Caco-2 (cell line): ENCODE measurements at regions not wholly inside any gene's neighbourhood (a gene's known extent, or its start where the extent isn't known, plus 50 kb on each side); places are given as distances from the start of the nearest gene placed in this dataset.

ENCODE experiments used
- BruUV-seq: library from RNA; stranded (reverse); fragments of 400-500 nt; replicated peaks from 2 replicates; lab custom pipeline; 2021; lab: Mats Ljungman, UMichigan
- CTCF ChIA-PET: fragments of 300-600 bp; sonication (Branson Sonifier 250); formaldehyde crosslinking; loops from one replicate; lab custom pipeline; 2022; ENCODE audit warnings: antibody characterized with exemption; lab: Charles Lee
- POLR2A ChIA-PET: fragments of 300-600 bp; sonication (Branson Sonifier 250); formaldehyde crosslinking; loops from one replicate; lab custom pipeline; 2022; ENCODE audit warnings: antibody characterized with exemption; lab: Charles Lee
- DNase-seq, 2 experiments: peaks; one replicate each; pipeline versions ENCODE4 v3.0.0 to v3.0.0-alpha.2; 2020 to 2022
- H3K27me3 ChIP-seq: replicated peaks from 2 replicates; pipeline ENCODE4 v1.6.0; 2011; ENCODE audit warnings: low read length; ENCODE audit not compliant: control insufficient read depth, insufficient read depth
- H3K36me3 ChIP-seq: 2 replicates; pipeline ENCODE4 v1.5.1; 2011; ENCODE audit warnings: low read length; ENCODE audit not compliant: control insufficient read depth, insufficient read depth
- H3K4me1 ChIP-seq: fragments of 250-450 bp; sonication (Bioruptor Pico); 2 replicates; pipeline ENCODE4 v1.5.1; 2020; ENCODE audit warnings: mild to moderate bottlenecking
- H3K4me3 ChIP-seq: 2 replicates; pipeline ENCODE4 v1.5.1; 2011; ENCODE audit warnings: low read depth, mild to moderate bottlenecking, control low read depth, low read length
- H3K9me3 ChIP-seq: fragments of 250-450 bp; sonication (Bioruptor Pico); 2 replicates; pipeline ENCODE4 v1.5.1; 2020; ENCODE audit warnings: mild to moderate bottlenecking, moderate library complexity
- H3K27ac Mint-ChIP-seq: one replicate; pipeline ENCODE4 v1.8.0; 2022; ENCODE audit warnings: mixed read lengths; ENCODE audit not compliant: unreplicated experiment
- H3K27me3 Mint-ChIP-seq: one replicate; pipeline ENCODE4 v1.8.0; 2022; ENCODE audit warnings: mixed read lengths; ENCODE audit not compliant: insufficient read depth, unreplicated experiment
- H3K36me3 Mint-ChIP-seq: one replicate; pipeline ENCODE4 v1.8.0; 2022; ENCODE audit warnings: mild to moderate bottlenecking, mixed read lengths; ENCODE audit not compliant: insufficient read depth, unreplicated experiment
- H3K4me1 Mint-ChIP-seq: one replicate; pipeline ENCODE4 v1.8.0; 2022; ENCODE audit warnings: low read depth, mixed read lengths; ENCODE audit not compliant: unreplicated experiment
- H3K4me3 Mint-ChIP-seq: one replicate; pipeline ENCODE4 v1.8.0; 2022; ENCODE audit warnings: mild to moderate bottlenecking, moderate library complexity, mixed read lengths; ENCODE audit not compliant: unreplicated experiment
- H3K9me3 Mint-ChIP-seq: one replicate; pipeline ENCODE4 v1.8.0; 2022; ENCODE audit warnings: mixed read lengths; ENCODE audit not compliant: unreplicated experiment
- CTCF ChIP-seq, 2 experiments: fragments of 200-600 bp in 1 of 2; IDR thresholded peaks; 1 replicate in 1 of 2; 2 replicates in 1 of 2; pipeline versions ENCODE4 v1.5.1 to v1.8.0; 2011 to 2022; ENCODE audit warnings: antibody characterized with exemption in 1 of 2, control low read depth in 1 of 2, inconsistent platforms in 1 of 2, low read depth in 1 of 2, low read length in 1 of 2, mild to moderate bottlenecking in 1 of 2, moderate library complexity in 1 of 2; ENCODE audit not compliant: insufficient read depth in 1 of 2, severe bottlenecking in 1 of 2, unreplicated experiment in 1 of 2
- intact Hi-C: fragments of 100-400 bp; cut with micrococcal nuclease; formaldehyde crosslinking; loops from one replicate; pipeline ENCODE4 v1.10.0; 2022; ENCODE audit not compliant: unreplicated experiment

- Histone ChIP-seq H3K27me3 (no peaks in the 10 kb centered on the region), H3K4me1 (no peaks in the 10 kb centered on the region), H3K9me3 (no peaks in the 10 kb centered on the region), H3K36me3 (no peaks in the 10 kb centered on the region), H3K4me3 (no peak overlapping the region)
- no peaks in the 10 kb centered on the region for H3K27me3 Mint-ChIP-seq
- BruUV-seq: no TSS peak
- DNase-seq: no peak
- no peaks in the 10 kb centered on the region for H3K4me1 Mint-ChIP-seq
- no peak overlapping the region for H3K4me3 Mint-ChIP-seq
- POLR2A ChIA-PET: no interaction called here
- no peaks in the 10 kb centered on the region for H3K36me3 Mint-ChIP-seq
- H3K9me3 Mint-ChIP-seq: no peaks in the 10 kb centered on the region
- TF ChIP-seq CTCF (IDR thresholded peaks at IDR 0.05; ENCODE audit: insufficient read depth in 1 of 2, low read depth in 1 of 2, low read length in 1 of 2, severe bottlenecking in 1 of 2, unreplicated experiment in 1 of 2): no peak
- no peak overlapping the region for H3K27ac Mint-ChIP-seq
- CTCF ChIA-PET: no interaction called here
- intact Hi-C loops: no loop called here
These were observed 60.1 kb upstream of the DAB1 start for GRCh38 chr1:57483954-57484353.

GRCh38 chr1:57479471-57479870, 55.6 kb upstream of the DAB1 start:
- H3K4me1 ChIP-seq: no peaks in the 10 kb centered on the region
- H3K27me3 Mint-ChIP-seq: peaks cover 2% of the 10 kb centered on the region
- intact Hi-C loops: no loop called here
- DNase-seq: no peak
- no peak overlapping the region for H3K4me3 Mint-ChIP-seq
- TF ChIP-seq CTCF (IDR thresholded peaks at IDR 0.05; ENCODE audit: insufficient read depth in 1 of 2, low read depth in 1 of 2, low read length in 1 of 2, severe bottlenecking in 1 of 2, unreplicated experiment in 1 of 2): no peak
- no peaks in the 10 kb centered on the region for H3K36me3 ChIP-seq
- BruUV-seq: no TSS peak
- H3K9me3 ChIP-seq: no peaks in the 10 kb centered on the region
- no peaks in the 10 kb centered on the region for H3K27me3 ChIP-seq
- CTCF ChIA-PET: no interaction called here
- H3K4me3 ChIP-seq: no peak overlapping the region
- no peaks in the 10 kb centered on the region for H3K36me3 Mint-ChIP-seq
- POLR2A ChIA-PET: no interaction called here
- H3K4me1 Mint-ChIP-seq: no peaks in the 10 kb centered on the region
- H3K27ac Mint-ChIP-seq: no peak overlapping the region
- H3K9me3 Mint-ChIP-seq: no peaks in the 10 kb centered on the region

GRCh38 chr1:57475366-57475765, 51.5 kb upstream of the DAB1 start:
- Mint-ChIP-seq H3K9me3 (peaks cover 10% of the 10 kb centered on the region), H3K27me3 (peaks cover 2% of the 10 kb centered on the region)

More at GRCh38 chr1:57475366-57475765, 51.5 kb upstream of the DAB1 start:
- no peaks in the 10 kb centered on the region for H3K4me1 Mint-ChIP-seq
- no peak for DNase-seq
- no peaks in the 10 kb centered on the region for H3K36me3 Mint-ChIP-seq
- H3K4me1 ChIP-seq: no peaks in the 10 kb centered on the region
- no peaks in the 10 kb centered on the region for H3K27me3 ChIP-seq
- H3K4me3 ChIP-seq: no peak overlapping the region
- no peaks in the 10 kb centered on the region for H3K9me3 ChIP-seq
- intact Hi-C loops: no loop called here
- H3K27ac Mint-ChIP-seq: no peak overlapping the region
- no peaks in the 10 kb centered on the region for H3K36me3 ChIP-seq
- TF ChIP-seq CTCF (IDR thresholded peaks at IDR 0.05; ENCODE audit: insufficient read depth in 1 of 2, low read depth in 1 of 2, low read length in 1 of 2, severe bottlenecking in 1 of 2, unreplicated experiment in 1 of 2): no peak
- ChIA-PET CTCF (no interaction called here), POLR2A (no interaction called here)
- BruUV-seq: no TSS peak
- no peak overlapping the region for H3K4me3 Mint-ChIP-seq
